HG03103 (cell line): ENCODE measurements at regions not wholly inside any gene's neighbourhood (a gene's known extent, or its start where the extent isn't known, plus 50 kb on each side); places are given as distances from the start of the nearest gene placed in this dataset.

Source experiments
- ATAC-seq: cut with Tn5 transposase; IDR thresholded peaks from one replicate; pipeline ENCODE4 v1.9.1; 2021; ENCODE audit warnings: low read depth; ENCODE audit not compliant: unreplicated experiment

DNA sequence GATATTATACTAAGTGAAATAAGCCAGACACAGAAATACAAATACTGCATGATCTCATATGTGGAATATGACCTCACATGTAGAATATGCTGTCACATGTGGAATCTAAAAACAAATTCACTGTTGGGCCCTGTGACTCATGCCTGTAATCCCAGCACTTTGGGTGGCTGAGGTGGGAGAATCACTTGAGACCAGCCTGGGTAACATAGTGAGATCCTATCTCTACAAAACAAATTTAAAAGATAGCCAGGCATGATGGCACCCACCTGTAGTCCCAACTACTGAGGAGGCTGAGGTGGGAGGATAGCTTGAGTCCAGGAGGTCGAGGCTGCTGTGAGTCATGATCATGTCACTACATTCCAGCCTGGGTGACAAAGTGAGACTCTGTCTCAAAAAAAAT lies 160.3 kb downstream of the PTEN start:
- ATAC-seq = no peak

DNA sequence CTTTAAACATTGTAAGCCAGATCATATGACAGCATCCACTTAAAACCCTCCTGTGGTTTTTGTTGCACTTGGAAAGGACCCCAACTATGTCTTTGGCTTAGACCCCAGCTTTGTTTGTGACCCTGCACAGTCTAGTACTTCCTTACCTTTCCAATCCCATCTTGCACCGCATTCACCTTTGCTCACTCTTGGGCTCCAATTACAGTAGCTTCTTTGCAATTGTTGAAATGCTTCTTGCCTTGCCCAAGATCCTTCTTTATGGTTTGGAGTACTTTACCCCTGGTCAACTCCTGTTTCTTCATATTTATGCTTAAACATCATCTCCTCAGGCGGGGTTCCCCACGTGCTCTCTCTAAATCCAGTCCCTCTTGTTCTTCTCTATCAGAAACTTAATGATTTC lies 162.6 kb downstream of the PTEN start:
- ATAC-seq = no peak

DNA sequence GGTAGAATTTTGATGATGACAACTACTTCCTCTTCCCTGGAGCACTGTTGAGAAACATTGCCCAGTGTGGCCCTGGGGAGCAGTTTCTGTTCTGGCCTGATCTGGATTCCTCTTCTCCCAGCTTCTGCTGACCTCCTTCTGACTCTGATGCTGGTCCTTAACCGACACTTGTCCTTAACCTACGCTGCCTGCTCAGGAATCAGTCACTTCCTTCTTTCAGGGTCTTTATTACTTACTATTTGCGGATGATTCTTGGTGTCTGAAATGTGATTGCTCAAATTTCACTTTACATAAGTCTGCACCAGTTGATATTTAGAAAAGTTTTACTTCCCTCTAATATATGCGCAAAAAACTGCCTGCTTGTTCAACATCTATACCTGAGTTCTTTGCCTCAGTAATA lies 164.1 kb downstream of the PTEN start:
- no peak for ATAC-seq

DNA sequence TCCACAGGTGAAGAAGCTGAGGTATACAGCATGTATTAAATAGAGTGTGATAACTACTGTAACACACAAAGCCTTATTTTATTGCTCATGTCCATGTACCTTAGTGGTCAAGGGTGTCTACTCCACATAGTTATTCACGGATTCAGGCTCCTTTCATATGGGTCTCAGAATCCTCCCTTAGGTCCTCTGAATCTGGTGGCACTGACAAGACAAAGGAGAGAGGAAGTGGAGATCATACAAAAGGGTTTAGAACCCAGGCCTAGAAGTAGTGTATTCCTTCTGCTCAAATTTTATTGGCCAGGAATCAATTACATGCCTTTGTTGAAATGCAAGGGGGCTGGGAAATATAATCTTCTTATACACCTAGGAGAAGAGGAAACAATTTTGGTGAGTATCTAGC lies 164.6 kb downstream of the PTEN start:
- ATAC-seq = no peak

DNA sequence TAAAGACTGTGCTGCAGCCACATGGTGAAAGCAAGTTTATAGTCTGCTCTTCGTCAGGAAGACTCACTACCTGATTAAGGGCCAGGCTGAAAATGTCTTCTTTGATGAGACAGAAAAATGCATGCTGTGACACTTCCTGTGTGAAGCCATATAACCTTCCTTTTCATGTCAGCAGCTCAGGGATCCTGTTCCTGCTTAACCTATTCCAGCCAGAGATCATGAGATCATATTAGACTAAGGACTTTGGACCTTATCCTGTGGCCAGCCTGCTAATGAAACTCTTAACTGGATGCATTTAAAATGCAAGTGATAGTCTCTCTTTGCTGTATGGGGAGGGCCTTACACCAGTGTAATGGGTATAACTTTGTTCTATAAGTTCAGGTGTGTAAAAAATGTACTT lies 165.2 kb downstream of the PTEN start:
- no peak for ATAC-seq

DNA sequence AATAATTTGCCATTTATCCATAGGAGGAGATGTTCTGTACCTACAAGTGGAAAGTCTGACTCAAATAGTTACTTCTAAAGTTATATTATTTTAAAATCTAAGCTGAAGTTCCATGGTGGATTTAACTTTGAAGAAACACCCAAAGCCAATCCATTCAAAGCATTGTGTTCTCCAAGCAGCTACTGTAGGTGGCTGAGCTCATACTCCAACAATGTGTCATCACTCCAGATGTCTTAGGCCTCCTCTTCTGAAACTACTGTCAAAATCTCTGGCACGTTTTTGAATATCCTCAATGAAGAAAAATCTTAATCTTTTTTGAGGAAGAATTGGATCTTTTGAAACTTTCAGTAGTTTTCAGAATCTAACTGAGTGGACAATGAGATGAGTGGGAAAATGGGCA lies 169.1 kb downstream of the PTEN start:
- no peak for ATAC-seq

DNA sequence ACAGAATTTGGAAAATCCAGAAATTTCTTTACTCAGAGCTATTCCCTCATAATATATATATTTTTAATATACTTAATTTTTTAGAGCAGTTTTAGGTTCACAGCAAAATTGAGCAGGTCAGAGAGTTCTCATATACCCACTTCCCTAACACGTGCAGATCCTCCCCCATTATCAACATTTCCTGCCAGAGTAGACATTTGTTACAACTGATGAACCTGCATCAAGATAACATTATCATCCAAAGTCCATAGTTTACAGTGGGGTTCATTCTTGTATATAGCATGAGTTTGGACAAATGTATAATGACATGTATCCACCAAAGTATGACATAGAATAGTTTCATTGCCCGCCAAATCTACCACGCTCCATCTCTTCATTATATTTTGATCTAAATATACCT lies 170.0 kb downstream of the PTEN start:
- no peak for ATAC-seq

DNA sequence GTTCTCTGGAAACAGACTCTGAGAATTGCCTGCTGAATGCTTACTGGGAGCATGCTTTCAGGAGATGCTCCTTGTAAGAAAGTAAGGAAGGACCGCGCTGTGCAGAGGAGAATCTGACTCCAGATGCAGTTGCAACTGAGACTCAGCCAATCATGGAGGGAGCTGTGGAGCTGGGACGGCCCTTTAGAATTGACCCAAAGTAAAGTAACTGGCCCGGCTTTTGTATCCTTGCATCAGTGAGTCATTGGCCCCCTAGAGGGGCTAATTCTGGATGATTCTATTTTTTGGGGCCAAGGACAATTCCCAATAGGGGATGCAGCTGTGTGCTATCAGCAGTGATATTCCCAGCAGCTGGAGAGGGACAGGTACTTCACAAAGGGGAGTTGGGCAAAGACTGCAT lies 170.4 kb downstream of the PTEN start:
- ATAC-seq = no peak

DNA sequence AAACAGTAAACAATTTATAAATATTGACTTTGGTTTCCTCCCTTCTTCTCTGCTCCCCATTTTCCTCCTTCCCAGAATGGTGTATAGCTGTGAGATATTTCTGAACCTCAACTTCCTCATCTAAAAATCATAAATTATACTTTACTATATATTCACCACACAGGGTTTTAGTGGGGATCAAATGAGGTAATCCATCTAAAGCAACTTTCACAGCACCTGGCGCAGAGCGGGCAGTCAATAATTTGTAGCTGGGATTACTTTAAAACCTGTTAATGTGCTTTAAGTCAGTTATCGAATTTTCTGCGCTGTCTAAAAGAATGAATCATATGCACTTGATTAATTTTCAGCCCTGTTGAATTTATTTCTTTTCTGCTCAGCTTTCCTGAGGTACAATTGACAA lies 172.7 kb downstream of the PTEN start:
- no peak for ATAC-seq

DNA sequence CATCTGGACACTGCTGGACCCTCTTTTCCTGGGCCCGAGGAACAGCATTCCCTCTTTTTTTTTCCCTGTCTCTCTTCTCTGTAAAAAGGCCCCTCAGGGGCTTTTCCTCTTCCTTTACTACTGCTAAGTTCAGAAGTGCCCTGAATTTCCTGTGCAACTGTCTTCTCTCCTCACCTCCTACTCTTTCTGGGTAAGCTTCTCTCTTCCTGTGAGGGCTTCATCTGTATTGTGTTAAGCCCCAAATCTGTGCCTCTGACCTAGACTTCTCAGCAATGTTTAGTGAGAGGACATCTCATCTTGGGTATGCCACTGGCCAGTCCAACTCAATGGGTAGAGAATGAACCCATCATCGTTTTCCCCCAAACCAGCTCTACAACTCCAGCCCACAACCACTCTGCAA lies 174.2 kb downstream of the PTEN start:
- ATAC-seq = no peak

DNA sequence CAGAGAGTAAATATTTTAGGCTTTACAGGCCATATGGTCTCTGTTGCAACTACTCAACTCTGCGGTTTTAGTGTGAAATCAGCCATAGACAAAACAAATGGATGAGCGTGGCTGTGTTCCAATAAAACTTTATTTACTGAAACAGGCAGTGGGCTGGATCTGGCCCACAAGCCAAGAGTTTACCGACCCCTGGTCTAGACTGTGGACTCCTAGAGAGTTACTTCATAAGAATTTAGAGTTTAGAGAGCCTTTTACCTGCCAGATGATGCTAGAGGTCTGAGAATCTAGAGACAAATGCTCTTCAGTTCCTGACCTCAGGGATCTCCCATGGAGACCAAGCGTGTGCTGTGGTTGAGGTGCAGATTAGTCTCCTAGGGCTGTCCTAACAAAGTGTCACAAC lies 174.8 kb downstream of the PTEN start:
- ATAC-seq = no peak

DNA sequence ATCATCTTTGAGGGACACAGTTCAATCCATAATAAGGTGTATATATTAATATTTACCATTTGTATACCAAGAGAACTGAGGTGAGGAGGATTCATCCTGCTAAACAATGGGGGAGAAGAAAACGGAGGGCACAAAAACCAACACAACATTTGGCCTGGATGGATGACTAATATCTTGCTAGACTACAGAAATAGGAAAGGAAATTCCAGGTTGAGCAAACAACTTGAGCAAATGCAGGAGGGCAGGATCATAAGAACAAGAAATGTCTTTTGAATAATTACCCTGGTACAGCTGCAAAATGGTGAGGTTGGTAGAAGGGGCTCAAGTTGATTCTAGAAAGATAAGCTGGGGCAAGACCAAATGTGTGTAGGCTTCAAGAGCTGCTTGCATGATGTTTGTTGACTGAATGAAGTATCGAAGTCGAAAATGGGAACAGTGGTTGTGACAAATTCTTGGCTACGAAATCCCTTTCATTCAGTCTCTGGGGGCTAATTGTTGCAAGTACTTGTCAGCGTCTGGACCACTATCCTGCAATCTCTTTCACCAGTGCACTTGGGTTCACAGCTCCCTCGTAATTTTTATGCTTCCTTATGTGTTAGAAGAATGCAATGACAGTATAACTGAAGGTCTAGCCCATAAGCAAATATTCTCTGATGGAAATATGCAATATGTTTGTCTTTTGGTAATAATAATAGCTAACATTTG lies 176.2 kb downstream of the PTEN start:
- no peak for ATAC-seq

DNA sequence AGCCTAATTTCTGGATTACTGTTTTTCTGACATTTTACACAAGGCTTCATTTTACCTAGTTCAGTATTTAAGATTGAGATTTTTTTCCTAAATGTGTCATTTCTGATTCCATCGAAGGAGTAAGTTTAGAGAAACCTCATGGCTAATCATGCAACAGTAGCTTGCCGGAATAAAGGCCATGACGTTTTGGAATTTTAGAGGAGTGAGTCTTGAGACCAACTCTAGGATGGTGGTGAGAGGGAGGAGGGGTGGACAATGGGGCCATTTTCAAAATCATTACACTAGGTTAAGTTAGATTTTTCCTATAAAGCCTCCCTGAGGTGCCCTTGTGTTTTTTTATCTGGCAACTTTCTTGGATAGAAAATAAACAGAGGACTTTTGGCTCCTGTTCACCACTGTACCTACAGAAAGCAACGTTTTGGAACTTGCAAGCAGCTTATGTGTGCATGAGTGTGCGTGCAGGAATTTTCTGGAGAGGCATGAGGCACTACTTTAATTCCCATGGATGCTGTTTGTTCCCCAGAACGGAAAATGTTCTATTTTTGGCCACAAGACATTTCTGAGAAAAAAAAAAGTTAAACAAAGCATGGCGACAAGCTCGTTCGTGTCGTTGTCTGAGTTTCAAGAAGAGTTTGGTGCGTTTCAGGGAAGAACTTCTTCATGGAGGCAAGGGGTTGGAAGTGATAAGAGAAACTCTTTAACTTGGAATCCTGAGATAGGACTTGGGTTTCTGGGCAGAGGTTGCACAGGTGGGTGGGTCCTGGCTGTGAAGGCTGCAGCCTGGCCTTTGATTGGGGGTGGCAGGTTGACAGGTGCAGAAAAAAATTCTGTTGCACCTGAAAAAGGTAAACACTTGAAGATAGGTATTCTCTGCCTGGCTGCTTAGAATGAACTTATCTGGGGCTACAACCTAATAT lies 178.1 kb downstream of the PTEN start:
- ATAC-seq = no peak

DNA sequence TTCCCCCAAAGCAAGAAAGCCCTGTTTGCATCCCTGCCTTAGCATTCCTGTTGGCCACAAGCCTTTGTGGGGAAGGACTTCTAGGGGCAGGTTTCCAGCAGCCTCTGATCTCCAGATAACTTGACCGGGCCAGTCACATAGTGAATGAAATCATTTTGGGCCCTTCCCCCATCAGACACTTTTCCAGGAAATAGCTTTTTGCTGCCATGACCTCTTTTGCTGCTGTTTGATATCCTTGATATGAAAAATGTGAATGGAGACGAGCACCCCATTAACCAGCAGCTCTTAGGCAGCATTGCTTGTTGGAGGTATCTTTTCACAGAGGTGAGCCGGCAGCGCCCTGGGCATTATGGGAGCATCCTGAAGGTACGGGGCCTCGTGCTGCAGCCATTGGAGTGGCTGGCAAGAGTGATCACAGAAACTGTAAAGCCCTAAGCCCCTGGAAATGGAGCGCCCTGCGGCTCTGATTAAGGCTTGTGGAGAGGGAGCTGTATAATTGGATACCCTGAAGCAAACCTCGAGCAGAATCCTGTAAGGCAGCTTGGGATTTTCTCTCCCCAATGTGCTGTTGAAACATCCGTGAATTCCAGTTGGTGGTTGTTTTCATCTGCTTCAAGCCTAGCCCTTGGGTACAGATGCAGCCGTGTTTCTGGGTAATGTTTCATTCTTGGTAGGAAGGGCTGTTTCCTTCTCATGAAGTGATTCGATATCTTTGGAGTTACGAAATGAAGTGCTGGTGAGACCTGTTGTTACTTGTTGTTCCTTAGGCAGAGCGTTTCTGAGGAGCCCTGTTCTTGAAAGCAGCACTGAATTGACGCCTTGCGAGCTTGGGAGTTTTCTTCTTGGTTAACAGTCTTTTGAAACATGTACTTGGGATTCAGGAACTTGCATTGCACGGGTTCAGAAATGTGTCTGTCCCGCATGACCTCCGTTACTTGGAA lies 179.0 kb downstream of the PTEN start:
- no peak for ATAC-seq

DNA sequence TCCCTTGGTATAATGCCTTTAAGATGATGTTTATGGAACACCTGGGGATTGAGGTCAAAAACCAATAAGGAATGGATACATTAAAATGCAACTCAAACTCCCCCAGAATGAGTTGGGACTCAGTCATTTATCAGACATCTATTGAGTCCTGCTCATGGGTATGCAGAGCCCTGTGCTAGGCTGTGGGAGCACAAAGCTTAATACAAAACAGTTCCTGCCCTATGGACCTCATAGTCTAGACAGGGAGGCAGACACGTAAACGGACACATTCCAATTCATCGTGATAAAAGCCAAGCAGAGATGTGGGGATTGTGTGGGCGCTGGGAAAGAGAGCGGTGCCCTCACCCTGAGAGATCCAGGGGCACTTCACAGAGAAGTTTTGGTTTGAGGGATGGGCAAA lies 181.7 kb downstream of the PTEN start:
- no peak for ATAC-seq

DNA sequence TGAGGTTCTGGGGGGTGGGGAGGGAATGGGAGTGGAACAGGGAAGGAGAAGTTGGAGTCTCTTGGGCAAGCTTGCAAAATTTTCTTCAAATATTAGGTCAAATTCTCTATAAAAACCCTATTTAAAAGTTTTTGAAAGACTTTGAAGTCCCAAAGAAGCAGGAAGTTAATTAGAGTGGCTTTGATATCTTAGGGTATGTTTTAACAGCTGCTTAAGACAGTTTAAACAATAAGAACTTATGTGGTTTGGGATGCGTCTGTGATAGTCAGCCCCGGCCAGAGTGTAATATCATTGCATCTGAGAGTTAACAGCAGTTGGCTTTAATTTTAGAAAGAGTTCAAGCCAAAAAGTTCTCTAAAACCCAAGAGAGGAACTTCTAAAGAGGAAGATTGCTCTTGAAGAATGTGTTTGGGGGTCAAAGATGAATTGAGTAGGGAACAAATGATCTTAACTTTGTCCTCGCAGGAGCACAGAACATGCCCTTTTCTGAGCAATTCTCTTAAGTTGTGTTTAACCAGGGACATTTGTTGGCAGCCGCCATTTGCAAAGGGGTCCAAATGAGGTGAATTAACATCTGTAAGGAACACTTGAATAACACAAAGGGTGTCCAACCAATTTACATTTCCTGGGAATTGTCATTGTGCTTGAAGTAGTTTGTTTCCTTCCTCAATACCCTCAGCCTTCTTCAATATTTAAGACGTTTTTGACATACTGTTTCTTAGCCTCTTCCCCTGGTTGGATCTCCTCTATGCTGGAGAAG lies 182.4 kb downstream of the PTEN start:
- ATAC-seq = no peak

DNA sequence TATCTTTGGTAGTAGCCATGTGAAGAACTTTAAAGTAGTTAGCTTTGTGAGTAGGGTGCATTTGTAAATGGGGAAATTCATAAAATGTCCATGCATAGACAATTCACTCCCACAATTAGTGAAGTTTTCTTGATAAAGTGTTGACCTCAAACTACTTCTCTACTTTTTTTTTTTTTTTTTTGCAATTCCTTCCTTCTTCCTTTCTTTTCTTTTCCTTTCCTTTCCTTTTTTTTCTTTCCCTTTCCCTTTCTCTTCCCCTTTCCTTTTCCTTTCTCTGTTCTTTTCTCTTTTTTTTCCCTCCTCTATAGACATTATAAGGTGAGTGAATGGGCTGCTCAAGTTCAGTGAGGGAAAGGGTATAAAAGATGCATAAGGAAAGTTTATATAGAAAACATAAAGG lies 184.2 kb downstream of the PTEN start:
- no peak for ATAC-seq

DNA sequence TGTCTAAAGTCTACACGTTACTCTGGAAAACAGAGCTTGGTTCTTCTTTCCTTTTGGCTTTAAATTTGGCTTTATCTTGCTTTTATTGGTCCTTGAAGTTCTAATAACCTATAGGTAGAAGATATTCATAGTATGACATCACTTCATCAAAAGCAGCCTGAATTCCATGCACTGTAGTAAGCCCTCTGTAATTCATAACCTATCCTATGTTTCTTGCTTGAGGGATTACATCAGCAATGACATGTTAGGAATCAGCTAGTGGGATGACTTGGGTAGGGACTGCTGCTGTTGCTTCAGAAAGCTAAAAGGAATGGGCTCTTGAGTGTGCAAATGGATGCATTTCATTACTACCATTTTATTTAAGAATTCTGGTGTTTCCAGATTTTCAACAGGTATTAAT lies 184.9 kb downstream of the PTEN start:
- no peak for ATAC-seq

DNA sequence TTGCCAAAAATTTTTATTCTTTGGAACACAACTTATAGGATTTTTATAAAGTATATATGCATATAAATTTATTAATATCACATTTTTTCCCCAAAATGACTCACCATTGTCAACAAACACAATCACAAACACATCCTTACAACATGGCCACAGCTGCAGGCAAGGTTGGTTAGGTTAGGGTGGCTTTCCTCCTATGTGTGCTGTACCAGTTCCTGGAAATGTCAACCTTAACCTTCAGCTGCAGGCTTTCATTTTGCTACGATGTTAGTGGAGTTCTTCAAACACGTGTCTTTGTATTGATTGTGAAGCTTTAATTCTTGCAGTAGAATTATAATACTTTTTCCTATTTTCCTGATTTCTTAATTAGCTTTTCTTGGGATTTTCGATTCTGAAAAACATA lies 185.8 kb downstream of the PTEN start:
- no peak for ATAC-seq

DNA sequence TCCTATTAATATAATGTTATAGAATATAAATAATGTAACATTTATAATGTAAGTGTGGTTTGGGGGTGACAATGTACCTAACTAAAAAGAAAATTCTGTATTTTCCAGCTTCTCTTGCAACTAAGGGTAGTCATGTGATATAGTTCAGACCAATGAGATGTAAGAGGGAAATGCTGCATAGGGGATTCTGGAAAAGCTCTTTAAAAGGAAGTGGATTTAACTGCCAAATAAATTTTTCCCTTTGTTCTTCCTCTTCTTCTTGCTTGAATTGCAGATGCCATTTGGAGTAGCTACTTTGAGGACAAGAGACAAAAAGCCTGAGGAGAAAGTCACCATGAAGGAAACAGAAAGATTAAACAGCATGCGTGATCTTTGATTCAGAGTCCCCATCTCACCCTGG lies 194.3 kb downstream of the PTEN start:
- ATAC-seq = no peak
